Panc1 (cell line): ENCODE measurements at regions not wholly inside any gene's neighbourhood (a gene's known extent, or its start where the extent isn't known, plus 50 kb on each side); places are given as distances from the start of the nearest gene placed in this dataset.

Experiments used
- REST ChIP-seq, 2 experiments: IDR thresholded peaks; 2 replicates each; pipeline ENCODE4 v1.6.1; 2011 to 2012; ENCODE audit warnings: low read depth in 2 of 2, control low read depth in 1 of 2, low read length in 1 of 2, mild to moderate bottlenecking in 1 of 2, moderate library complexity in 1 of 2; ENCODE audit not compliant: insufficient read depth in 1 of 2
- TF ChIP-seq, protein P1 (sequence below): fragments of 450-650 bp; IDR thresholded peaks from 2 replicates; pipeline ENCODE4 v1.5.1; 2017; ENCODE audit warnings: mild to moderate bottlenecking

DNA sequence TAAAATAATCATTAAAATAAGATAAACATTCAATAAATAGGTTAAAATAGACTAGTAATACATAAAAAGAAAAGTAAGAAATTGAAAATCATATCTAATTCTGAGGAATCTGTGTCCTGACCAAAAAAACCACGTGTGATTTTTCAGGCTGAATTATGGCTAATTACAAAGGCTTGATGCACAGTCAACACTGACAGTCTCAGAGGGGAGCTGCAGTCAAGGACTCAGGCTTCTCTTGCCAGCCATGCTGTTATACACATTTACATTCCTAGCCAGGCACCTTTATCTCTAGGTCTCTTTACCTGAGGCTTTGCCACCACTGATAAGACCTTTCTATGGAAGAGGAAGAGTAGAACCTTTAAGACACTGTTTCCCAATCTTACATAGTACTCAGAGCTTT lies 1737.7 kb upstream of the PCDH10 start:
- TF ChIP-seq, protein P1, sequence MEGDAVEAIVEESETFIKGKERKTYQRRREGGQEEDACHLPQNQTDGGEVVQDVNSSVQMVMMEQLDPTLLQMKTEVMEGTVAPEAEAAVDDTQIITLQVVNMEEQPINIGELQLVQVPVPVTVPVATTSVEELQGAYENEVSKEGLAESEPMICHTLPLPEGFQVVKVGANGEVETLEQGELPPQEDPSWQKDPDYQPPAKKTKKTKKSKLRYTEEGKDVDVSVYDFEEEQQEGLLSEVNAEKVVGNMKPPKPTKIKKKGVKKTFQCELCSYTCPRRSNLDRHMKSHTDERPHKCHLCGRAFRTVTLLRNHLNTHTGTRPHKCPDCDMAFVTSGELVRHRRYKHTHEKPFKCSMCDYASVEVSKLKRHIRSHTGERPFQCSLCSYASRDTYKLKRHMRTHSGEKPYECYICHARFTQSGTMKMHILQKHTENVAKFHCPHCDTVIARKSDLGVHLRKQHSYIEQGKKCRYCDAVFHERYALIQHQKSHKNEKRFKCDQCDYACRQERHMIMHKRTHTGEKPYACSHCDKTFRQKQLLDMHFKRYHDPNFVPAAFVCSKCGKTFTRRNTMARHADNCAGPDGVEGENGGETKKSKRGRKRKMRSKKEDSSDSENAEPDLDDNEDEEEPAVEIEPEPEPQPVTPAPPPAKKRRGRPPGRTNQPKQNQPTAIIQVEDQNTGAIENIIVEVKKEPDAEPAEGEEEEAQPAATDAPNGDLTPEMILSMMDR, result no peak
- TF ChIP-seq REST (IDR thresholded peaks at IDR 0.05; ENCODE audit: insufficient read depth in 1 of 2, low read depth in 2 of 2, low read length in 1 of 2), result no peak
